H1 (cell line): ENCODE measurements at regions not wholly inside any gene's neighbourhood (a gene's known extent, or its start where the extent isn't known, plus 50 kb on each side); places are given as distances from the start of the nearest gene placed in this dataset.

ENCODE experiments used
- CTCF ChIA-PET: fragments of 300-600 bp; sonication (Branson Sonifier 250); formaldehyde crosslinking; loops from one replicate; lab custom pipeline; 2021; ENCODE audit not compliant: partially characterized antibody; lab: Charles Lee
- POLR2A ChIA-PET: fragments of 300-600 bp; sonication (Branson Sonifier 250); formaldehyde crosslinking; loops from one replicate; lab custom pipeline; 2021; ENCODE audit warnings: inconsistent platforms; ENCODE audit not compliant: partially characterized antibody; lab: Charles Lee
- DNase-seq, 2 experiments: peaks; one replicate each; pipeline versions ENCODE4 v3.0.0 to v3.0.0-alpha.2; 2010 to 2022; ENCODE audit warnings: low spot score in 2 of 2, low read depth in 1 of 2, mixed read lengths in 1 of 2
- FAIRE-seq: peaks from 2 replicates; lab custom pipeline; 2011; peaks lifted over from hg19 to GRCh38; lab: Jason Lieb, UNC
- H2AFZ ChIP-seq: 2 replicates; pipeline ENCODE4 v1.8.1; 2012; ENCODE audit warnings: low read length, inconsistent platforms
- H2AK5ac ChIP-seq: 2 replicates; pipeline ENCODE4 v1.6.1; 2013; ENCODE audit warnings: low read depth, low read length
- H2BK120ac ChIP-seq: replicated peaks from 2 replicates; pipeline ENCODE3; 2013; ENCODE audit warnings: low read depth, low read length, inconsistent platforms
- H2BK12ac ChIP-seq: 2 replicates; pipeline ENCODE4 v1.6.1; 2013; ENCODE audit warnings: low read depth, low read length
- H2BK15ac ChIP-seq: 2 replicates; pipeline ENCODE4 v1.6.1; 2013; ENCODE audit warnings: low read length
- H2BK20ac ChIP-seq: 2 replicates; pipeline ENCODE4 v1.6.1; 2013; ENCODE audit warnings: low read length
- H2BK5ac ChIP-seq: 2 replicates; pipeline ENCODE4 v1.6.1; 2013; ENCODE audit warnings: low read depth, low read length
- H3K14ac ChIP-seq: 2 replicates; pipeline ENCODE4 v1.6.1; 2013; ENCODE audit warnings: inconsistent platforms; ENCODE audit not compliant: insufficient read length
- H3K18ac ChIP-seq: 2 replicates; pipeline ENCODE4 v1.6.1; 2013; ENCODE audit warnings: low read length; ENCODE audit errors: extremely low read depth
- H3K23ac ChIP-seq: 2 replicates; pipeline ENCODE4 v1.6.1; 2013; ENCODE audit warnings: inconsistent platforms; ENCODE audit not compliant: insufficient read length
- H3K23me2 ChIP-seq: 2 replicates; pipeline ENCODE4 v1.6.1; 2013; ENCODE audit warnings: low read depth, low read length
- H3K27ac ChIP-seq: 2 replicates; pipeline ENCODE4 v1.6.1; 2011; ENCODE audit warnings: low read depth, low read length, inconsistent platforms
- H3K27me3 ChIP-seq, 4 experiments: replicated peaks in 1 of 4; 1 replicate in 1 of 4; 2 replicates in 3 of 4; pipeline versions ENCODE4 v1.6.1 to v1.8.1; 2011 to 2013; ENCODE audit warnings: low read length in 3 of 4, mild to moderate bottlenecking in 3 of 4, inconsistent platforms in 2 of 4, mixed read lengths in 2 of 4, moderate library complexity in 1 of 4; ENCODE audit not compliant: control insufficient read depth in 3 of 4, insufficient read depth in 3 of 4; ENCODE audit errors: extremely low read depth in 1 of 4
- H3K36me3 ChIP-seq, 4 experiments: 2 replicates each; pipeline versions ENCODE4 v1.6.1 to v1.8.1; 2011 to 2013; ENCODE audit warnings: mild to moderate bottlenecking in 4 of 4, low read length in 3 of 4, moderate library complexity in 2 of 4, control low read depth in 1 of 4, inconsistent platforms in 1 of 4; ENCODE audit not compliant: insufficient read depth in 4 of 4, control insufficient read depth in 2 of 4
- H3K4ac ChIP-seq: replicated peaks from 2 replicates; pipeline ENCODE3; 2013; ENCODE audit warnings: low read length, low read depth, mixed read lengths, inconsistent platforms; ENCODE audit not compliant: insufficient read length
- H3K4me1 ChIP-seq, 4 experiments: replicated peaks in 1 of 4; 1 replicate in 1 of 4; 2 replicates in 3 of 4; pipeline versions ENCODE4 v1.6.1 to v1.8.1; 2011 to 2013; ENCODE audit warnings: low read length in 3 of 4, inconsistent platforms in 2 of 4, mixed read lengths in 1 of 4; ENCODE audit not compliant: insufficient read depth in 4 of 4, control insufficient read depth in 3 of 4
- H3K4me2 ChIP-seq, 2 experiments: 2 replicates each; pipeline versions ENCODE4 v1.6.1 to v1.8.1; 2011 to 2013; ENCODE audit warnings: low read depth in 2 of 2, low read length in 2 of 2, control low read depth in 1 of 2, inconsistent platforms in 1 of 2, mild to moderate bottlenecking in 1 of 2; ENCODE audit not compliant: insufficient read depth in 1 of 2
- H3K4me3 ChIP-seq, 4 experiments: fragments of 200-600, 300-600 bp in 1 of 4; sonication (generic), shearing (Covaris generic), sonication (Bioruptor Twin) in 1 of 4; 2 replicates each; pipeline versions ENCODE4 v1.5.1 to v1.8.1; 2011 to 2016; ENCODE audit warnings: low read length in 4 of 4, low read depth in 3 of 4, control low read depth in 2 of 4, inconsistent platforms in 2 of 4, mild to moderate bottlenecking in 2 of 4, mixed read lengths in 1 of 4, moderate library complexity in 1 of 4; ENCODE audit not compliant: insufficient read depth in 2 of 4; ENCODE audit errors: extremely low read depth in 1 of 4
- H3K56ac ChIP-seq: replicated peaks from 2 replicates; pipeline ENCODE3; 2013; ENCODE audit warnings: low read depth, mild to moderate bottlenecking, mixed read lengths, low read length, inconsistent platforms; ENCODE audit not compliant: insufficient read length
- H3K79me1 ChIP-seq: 2 replicates; pipeline ENCODE4 v1.6.1; 2013; ENCODE audit warnings: low read depth, low read length, control low read depth
- H3K79me2 ChIP-seq, 2 experiments: 2 replicates each; pipeline versions ENCODE4 v1.6.1 to v1.8.1; 2012 to 2013; ENCODE audit warnings: low read length in 2 of 2, mild to moderate bottlenecking in 2 of 2, inconsistent platforms in 1 of 2; ENCODE audit not compliant: insufficient read depth in 2 of 2, control insufficient read depth in 1 of 2
- H3K9ac ChIP-seq, 4 experiments: replicated peaks in 1 of 4; 1 replicate in 1 of 4; 2 replicates in 3 of 4; pipeline versions ENCODE4 v1.6.1 to v1.8.1; 2011 to 2013; ENCODE audit warnings: low read depth in 3 of 4, low read length in 3 of 4, control low read depth in 2 of 4, mild to moderate bottlenecking in 2 of 4, moderate library complexity in 2 of 4, inconsistent platforms in 1 of 4; ENCODE audit errors: extremely low read depth in 1 of 4
- H3K9me3 ChIP-seq, 2 experiments: 2 replicates each; pipeline versions ENCODE4 v1.6.1 to v1.8.1; 2012 to 2013; ENCODE audit warnings: mild to moderate bottlenecking in 2 of 2, moderate library complexity in 2 of 2, control low read depth in 1 of 2, inconsistent platforms in 1 of 2, low read depth in 1 of 2, low read length in 1 of 2, mixed read lengths in 1 of 2; ENCODE audit not compliant: insufficient read depth in 2 of 2
- H4K20me1 ChIP-seq, 2 experiments: replicated peaks in 1 of 2; 2 replicates each; pipeline versions ENCODE3 to v1.8.1; 2011 to 2013; ENCODE audit warnings: inconsistent platforms in 2 of 2, low read length in 2 of 2, mild to moderate bottlenecking in 1 of 2; ENCODE audit not compliant: insufficient read depth in 2 of 2, control insufficient read depth in 1 of 2
- H4K5ac ChIP-seq: 2 replicates; pipeline ENCODE4 v1.6.1; 2013; ENCODE audit warnings: low read length, low read depth, mixed read lengths, inconsistent platforms; ENCODE audit not compliant: insufficient read length
- H4K8ac ChIP-seq: 2 replicates; pipeline ENCODE4 v1.8.0; 2013; ENCODE audit warnings: mild to moderate bottlenecking, moderate library complexity, low read length, inconsistent platforms; ENCODE audit not compliant: insufficient read depth; ENCODE audit errors: extremely low read depth
- H4K91ac ChIP-seq: replicated peaks from 2 replicates; pipeline ENCODE3; 2013; ENCODE audit warnings: low read length, mixed read lengths, inconsistent platforms; ENCODE audit not compliant: insufficient read length
- BACH1 ChIP-seq: IDR thresholded peaks from 2 replicates; pipeline ENCODE4 v1.6.1; 2012; ENCODE audit warnings: low read length, improper control_type of control experiment
- CREB1 ChIP-seq: IDR thresholded peaks from 2 replicates; pipeline ENCODE4 v1.6.1; 2012; ENCODE audit warnings: inconsistent platforms
- CTBP2 ChIP-seq: IDR thresholded peaks from 2 replicates; pipeline ENCODE4 v1.7.0; 2011; ENCODE audit warnings: borderline replicate concordance, mild to moderate bottlenecking, moderate library complexity, mixed read lengths, low read length; ENCODE audit not compliant: insufficient read depth, insufficient read length
- EP300 ChIP-seq, 2 experiments: IDR thresholded peaks; 1 replicate in 1 of 2; 2 replicates in 1 of 2; pipeline ENCODE4 v1.6.1; 2011 to 2012; ENCODE audit warnings: low read depth in 2 of 2, low read length in 2 of 2, mild to moderate bottlenecking in 2 of 2, borderline replicate concordance in 1 of 2, inconsistent platforms in 1 of 2, moderate library complexity in 1 of 2
- NRF1 ChIP-seq: IDR thresholded peaks from 2 replicates; pipeline ENCODE4 v1.6.1; 2011; ENCODE audit warnings: mild to moderate bottlenecking, low read depth, low read length, improper control_type of control experiment
- POU5F1 ChIP-seq: IDR thresholded peaks from 2 replicates; pipeline ENCODE4 v1.6.1; 2011; ENCODE audit warnings: low read depth, mild to moderate bottlenecking, low read length, moderate library complexity
- RBBP5 ChIP-seq: IDR thresholded peaks from 2 replicates; pipeline ENCODE4 v1.7.1; 2012; ENCODE audit warnings: low read depth, mild to moderate bottlenecking, inconsistent platforms, low read length, moderate library complexity, borderline replicate concordance
- SAP30 ChIP-seq: fragments of 300-600 bp; sonication (generic); IDR thresholded peaks from 2 replicates; pipeline ENCODE4 v1.7.1; 2012; ENCODE audit warnings: low read length, moderate library complexity, mild to moderate bottlenecking, inconsistent platforms; ENCODE audit not compliant: insufficient read depth, insufficient replicate concordance
- TAF1 ChIP-seq: IDR thresholded peaks from 2 replicates; pipeline ENCODE4 v1.6.1; 2011; ENCODE audit warnings: mild to moderate bottlenecking, low read depth, low read length
- YY1 ChIP-seq: IDR thresholded peaks from 2 replicates; pipeline ENCODE4 v1.6.1; 2011; ENCODE audit warnings: low read depth, mild to moderate bottlenecking, low read length
- WGBS, 2 experiments: shearing (Covaris generic) in 1 of 2; methylation state at CpG; one replicate each; pipeline versions ENCODE4 v1.1.6 to v1.1.7; 2013 to 2015; ENCODE audit warnings: low lambda C conversion rate in 2 of 2, mixed read lengths in 2 of 2, inconsistent platforms in 1 of 2, low coverage in 1 of 2, missing lambda C conversion rate in 1 of 2; ENCODE audit not compliant: insufficient replicate concordance in 2 of 2, insufficient coverage in 1 of 2, insufficient read length in 1 of 2; ENCODE audit errors: extremely low coverage in 1 of 2, missing lambda C conversion rate in 1 of 2; 5-methylcytosine and 5-hydroxymethylcytosine counted together

- Histone ChIP-seq H3K9ac (no peak overlapping the region), H3K4me2 (no peak overlapping the region), H3K14ac (no peak overlapping the region), H3K4ac (no peak overlapping the region), H2BK12ac (no peak overlapping the region), H3K27ac (no peak overlapping the region), H4K8ac (no peak overlapping the region), H3K36me3 (no peaks in the 10 kb centered on the region)
- TF ChIP-seq CTBP2 (no peak), YY1 (no peak), BACH1 (no peak), SAP30 (no peak), EP300 (IDR thresholded peaks at IDR 0.05; ENCODE audit: borderline replicate concordance in 1 of 2, low read depth in 2 of 2, low read length in 2 of 2) (no peak), TAF1 (no peak), NRF1 (no peak), CREB1 (no peak), POU5F1 (no peak), RBBP5 (no peak)
- TF ChIP-seq, all 59 proteins: peak for 0
- ChIA-PET CTCF (interaction anchor here (1.0 kb wide), 1 partner anchor 14 kb away, joined by 3 read pairs; no protein-coding TSS in a partner anchor), POLR2A (interaction anchor here (1.2 kb wide), 1 partner anchor 18 kb away, joined by 3 read pairs; no protein-coding TSS in a partner anchor)
- H4K91ac ChIP-seq = no peak overlapping the region
- no peaks in the 10 kb centered on the region for H3K79me1 ChIP-seq
- H3K9me3 ChIP-seq = no peaks in the 10 kb centered on the region
- H2AFZ ChIP-seq = peak overlapping the region; percentile 32; the same call in 1 of the 2 replicates
- H3K18ac ChIP-seq = 0 out of 2 replicates have a peak overlapping the region, but pooled peaks have one; percentile 28
- no peak overlapping the region for H3K4me3 ChIP-seq
- H2BK120ac ChIP-seq = no peak overlapping the region
- no peak overlapping the region for H3K23ac ChIP-seq
- no peaks in the 10 kb centered on the region for H3K79me2 ChIP-seq
- DNase-seq = no peak
- H2AK5ac ChIP-seq = no peak overlapping the region
- H4K20me1 ChIP-seq = peaks cover 0 to 2% of the 10 kb centered on the region in 2 experiments
- 88% methylated on average over 6 of the region's 6 CpGs; no CpG with 5 or more reads in 1 of the 2 experiments for WGBS, 2 experiments
- H3K27me3 ChIP-seq = peaks cover 0 to 3% (median 0%) of the 10 kb centered on the region in 4 experiments; a peak in 1 of 7 replicates
- no peak for FAIRE-seq
- no peaks in the 10 kb centered on the region for H3K4me1 ChIP-seq
- no peaks in the 10 kb centered on the region for H3K23me2 ChIP-seq
- H2BK20ac ChIP-seq = no peak overlapping the region
- H3K56ac ChIP-seq = no peak overlapping the region
- H2BK5ac ChIP-seq = no peak overlapping the region
- no peak overlapping the region for H2BK15ac ChIP-seq
- H4K5ac ChIP-seq = no peak overlapping the region
Observed at GRCh38 chr1:38539931-38540330, 319.6 kb downstream of the RRAGC start.
